ENCODE measurements at regions not wholly inside any gene's neighbourhood (a gene's known extent, or its start where the extent isn't known, plus 50 kb on each side); places are given as distances from the start of the nearest gene placed in this dataset.

DNA sequence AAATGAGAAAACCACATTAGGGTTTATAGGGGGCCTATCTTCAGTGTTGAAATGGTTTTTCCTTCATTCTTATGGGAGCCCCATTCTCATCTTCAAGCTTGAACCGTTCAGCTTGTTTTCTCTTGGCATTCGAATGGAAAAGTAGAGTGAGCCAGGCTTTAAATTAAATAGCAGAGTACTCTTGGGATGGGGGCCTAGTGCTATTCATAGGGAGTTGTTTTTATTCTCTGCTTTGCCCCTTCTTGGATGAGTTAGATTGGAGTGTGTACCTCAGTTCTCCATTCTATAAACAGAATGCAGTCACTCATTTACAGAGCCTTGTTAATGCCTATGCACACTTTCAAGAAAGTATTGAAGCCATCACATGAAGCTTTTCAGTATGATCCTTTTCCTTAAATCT lies 127.9 kb downstream of the FAM170A start:
- TF ChIP-seq GATA2 (IDR thresholded peaks at IDR 0.05; ENCODE audit: low read depth, low read length): no peak

DNA sequence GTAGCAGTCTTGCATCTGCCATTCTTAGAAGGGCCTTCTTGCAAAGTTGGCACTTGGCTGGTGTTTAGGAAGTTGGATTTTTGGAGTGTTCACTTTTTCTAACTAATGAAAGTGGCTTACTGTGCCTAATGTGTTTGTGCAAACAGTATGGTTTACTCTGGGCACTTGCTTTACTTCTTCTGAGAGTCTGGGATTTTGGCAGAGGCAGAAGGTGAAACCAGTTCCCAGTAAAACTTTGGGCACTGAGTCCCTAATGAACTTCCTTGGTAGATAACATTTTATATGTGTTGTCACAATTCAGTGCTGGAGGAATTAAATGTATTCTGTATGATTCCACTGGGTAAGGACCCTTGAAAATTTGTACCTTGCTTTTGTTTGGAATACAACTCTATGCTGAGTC lies 155.7 kb downstream of the FAM170A start:
- TF ChIP-seq GATA2 (IDR thresholded peaks at IDR 0.05; ENCODE audit: low read depth, low read length) (no peak), GATA3 (IDR thresholded peaks at IDR 0.05; ENCODE audit: low read depth, low read length) (no peak)

DNA sequence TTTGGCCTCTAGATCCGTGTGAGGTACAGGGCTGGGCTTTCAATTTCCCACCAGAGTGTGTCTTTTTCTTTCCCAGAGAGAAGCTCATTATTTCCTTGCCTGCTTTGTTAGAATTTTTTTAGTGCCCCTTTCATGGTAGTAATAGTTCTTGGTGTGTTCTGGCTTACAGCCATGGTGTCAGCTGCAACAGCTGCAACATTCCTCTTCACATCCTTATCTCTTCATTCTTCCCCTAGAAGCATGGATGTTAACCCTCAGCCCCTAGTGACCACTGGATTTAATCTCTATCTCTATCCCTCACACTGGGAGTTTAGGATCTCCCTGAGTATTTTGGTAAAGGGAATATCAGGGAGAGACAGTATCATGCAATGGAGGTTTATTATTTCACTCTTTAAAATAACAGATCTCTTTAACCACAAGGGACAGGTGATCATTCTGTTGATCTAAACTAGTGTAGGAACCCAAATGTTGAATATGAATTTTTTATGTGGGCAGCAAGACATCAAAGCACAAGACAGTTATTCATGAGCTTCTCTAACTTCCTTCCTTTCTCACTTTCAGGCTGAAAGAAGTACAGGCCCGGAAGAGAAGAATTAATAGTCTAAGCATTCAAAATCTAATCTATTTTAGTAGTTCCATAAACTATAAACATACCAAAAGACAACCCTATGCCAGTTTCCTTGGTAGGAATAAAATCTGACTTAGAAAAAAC lies 160.2 kb downstream of the FAM170A start:
- no peak for TF ChIP-seq GATA3 (IDR thresholded peaks at IDR 0.05; ENCODE audit: low read depth, low read length)
- TF ChIP-seq GATA2 (IDR thresholded peaks at IDR 0.05; ENCODE audit: low read depth, low read length): no peak

DNA sequence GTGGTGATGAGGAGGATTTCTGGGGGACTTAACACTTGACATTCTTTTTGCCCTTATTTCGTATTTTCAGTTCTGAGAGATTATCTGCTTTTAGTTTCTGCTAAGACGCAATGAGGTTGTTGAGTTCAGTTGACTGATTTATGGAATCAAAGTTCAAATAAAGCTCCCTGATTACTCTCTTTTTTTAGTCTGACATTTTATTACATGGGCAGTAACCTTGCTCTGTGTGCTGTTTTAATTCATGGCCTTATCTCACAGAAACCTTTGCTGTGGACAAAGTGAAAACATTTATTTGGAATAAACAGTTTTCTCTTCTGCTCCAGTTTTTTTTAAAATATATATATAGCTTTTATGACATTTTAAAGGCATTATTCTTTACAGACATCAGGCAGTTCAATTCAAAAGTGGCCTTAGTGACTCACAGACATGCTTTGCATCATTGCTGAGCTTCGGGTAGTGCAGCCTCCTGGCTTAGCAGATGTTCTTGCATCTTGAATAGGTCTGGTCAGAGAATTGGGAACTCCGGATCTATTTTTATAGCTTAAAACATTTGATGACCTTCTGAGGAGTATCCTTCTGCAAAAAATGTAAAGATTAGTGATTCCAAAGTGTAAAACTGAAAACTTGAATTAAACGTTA lies 162.9 kb downstream of the FAM170A start:
- TF ChIP-seq GATA3 (IDR thresholded peaks at IDR 0.05; ENCODE audit: low read depth, low read length): no peak
- TF ChIP-seq GATA2 (IDR thresholded peaks at IDR 0.05; ENCODE audit: low read depth, low read length): no peak

DNA sequence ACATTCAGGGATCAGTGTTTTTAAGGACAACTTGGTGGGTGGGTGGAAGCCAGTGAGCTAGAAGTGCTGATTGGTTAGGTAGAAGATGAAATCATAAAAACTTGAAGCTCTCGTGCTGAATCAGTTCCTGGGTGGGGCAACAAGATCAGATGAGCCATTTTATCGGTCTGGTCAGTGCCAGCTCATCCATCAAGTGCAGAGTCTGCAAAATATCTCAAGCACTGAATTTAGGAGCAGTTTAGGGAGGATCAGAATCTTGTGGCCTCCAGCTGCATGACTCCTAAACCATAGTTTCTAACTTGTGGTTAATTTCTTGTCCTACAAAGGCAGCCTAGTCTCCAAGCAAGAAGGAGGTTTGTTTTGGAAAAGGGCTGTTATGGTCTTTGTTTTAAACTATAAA lies 166.4 kb downstream of the FAM170A start:
- TF ChIP-seq GATA3 (IDR thresholded peaks at IDR 0.05; ENCODE audit: low read depth, low read length): no peak
- no peak for TF ChIP-seq GATA2 (IDR thresholded peaks at IDR 0.05; ENCODE audit: low read depth, low read length)

DNA sequence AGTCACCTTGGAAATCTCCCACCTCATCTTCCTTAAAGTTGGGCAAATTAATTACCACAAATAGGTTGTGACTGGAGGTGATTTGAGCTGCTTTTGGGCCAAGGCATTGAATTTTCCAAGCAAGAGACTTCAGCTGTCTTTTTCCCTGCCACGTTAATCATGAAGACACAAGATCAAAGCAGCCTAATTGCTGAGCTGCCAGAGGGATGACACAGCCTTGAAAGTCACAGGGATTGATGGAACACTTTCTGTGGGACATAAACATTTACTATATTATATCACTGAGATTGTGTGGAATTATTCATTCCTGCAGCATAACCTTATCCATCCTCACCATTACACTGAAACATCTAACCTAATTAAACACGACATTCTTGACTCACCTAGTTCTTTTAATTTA lies 172.2 kb downstream of the FAM170A start:
- TF ChIP-seq GATA3 (IDR thresholded peaks at IDR 0.05; ENCODE audit: low read depth, low read length) (no peak), GATA2 (IDR thresholded peaks at IDR 0.05; ENCODE audit: low read depth, low read length) (no peak)

DNA sequence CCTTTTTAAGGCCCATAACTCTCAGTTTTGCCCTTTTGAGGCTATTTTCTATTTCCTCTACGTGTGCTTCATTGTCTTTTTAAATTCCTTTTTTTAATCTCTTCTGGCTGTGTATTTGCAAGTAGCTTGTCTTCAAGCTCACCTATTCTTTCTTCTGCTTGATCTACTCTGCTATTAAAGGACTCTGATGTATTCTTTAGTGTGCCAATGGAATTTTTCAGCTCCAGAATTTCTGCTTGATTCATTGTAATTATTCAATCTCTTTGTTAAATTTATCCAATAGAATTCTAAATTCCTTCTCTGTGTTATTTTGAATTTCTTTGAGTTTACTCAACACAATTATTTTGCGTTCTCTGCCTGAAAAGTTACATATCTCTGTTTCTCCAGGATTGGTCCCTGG lies 178.7 kb downstream of the FAM170A start:
- TF ChIP-seq GATA3 (IDR thresholded peaks at IDR 0.05; ENCODE audit: low read depth, low read length) (no peak), GATA2 (IDR thresholded peaks at IDR 0.05; ENCODE audit: low read depth, low read length) (no peak)

DNA sequence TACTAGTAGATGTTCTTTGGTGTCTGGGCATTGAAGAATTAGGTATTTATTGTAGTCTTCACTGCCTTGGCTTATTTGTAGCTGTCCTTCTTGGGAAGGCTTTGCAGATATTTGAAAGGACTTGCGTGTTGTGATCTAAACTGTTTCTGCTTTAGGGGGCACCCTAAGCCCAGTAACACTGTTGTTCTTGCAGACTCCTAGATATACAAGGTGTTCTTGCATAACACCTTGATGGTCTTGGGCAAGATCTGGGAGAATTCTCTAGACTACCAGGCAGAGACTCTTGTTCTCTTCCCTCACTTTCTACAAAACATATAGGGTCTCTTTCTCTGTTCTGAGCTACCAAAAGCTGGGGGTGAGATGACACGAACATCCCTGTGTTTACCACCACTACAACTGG lies 179.1 kb downstream of the FAM170A start:
- no peak for TF ChIP-seq GATA3 (IDR thresholded peaks at IDR 0.05; ENCODE audit: low read depth, low read length)
- no peak for TF ChIP-seq GATA2 (IDR thresholded peaks at IDR 0.05; ENCODE audit: low read depth, low read length)

DNA sequence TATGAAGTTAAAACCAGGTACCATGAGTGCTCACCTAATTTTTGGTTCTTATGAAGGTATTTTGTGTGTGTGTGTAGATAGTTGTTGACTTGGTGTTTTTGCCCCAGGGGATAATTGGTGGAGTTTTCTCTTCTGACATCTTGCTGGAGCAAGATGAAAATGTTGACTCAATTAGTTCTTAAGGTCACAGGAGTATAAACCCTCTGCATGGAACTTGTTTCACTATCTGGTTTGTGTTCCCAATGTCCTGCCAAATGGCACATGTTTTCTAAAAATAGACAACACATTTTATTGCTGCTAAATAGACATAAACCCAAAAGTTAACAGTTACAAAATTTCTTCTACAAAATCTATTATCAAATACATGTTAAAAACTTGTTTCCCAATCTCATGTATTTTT lies 180.9 kb downstream of the FAM170A start:
- TF ChIP-seq GATA2 (IDR thresholded peaks at IDR 0.05; ENCODE audit: low read depth, low read length) (no peak), GATA3 (IDR thresholded peaks at IDR 0.05; ENCODE audit: low read depth, low read length) (no peak)

DNA sequence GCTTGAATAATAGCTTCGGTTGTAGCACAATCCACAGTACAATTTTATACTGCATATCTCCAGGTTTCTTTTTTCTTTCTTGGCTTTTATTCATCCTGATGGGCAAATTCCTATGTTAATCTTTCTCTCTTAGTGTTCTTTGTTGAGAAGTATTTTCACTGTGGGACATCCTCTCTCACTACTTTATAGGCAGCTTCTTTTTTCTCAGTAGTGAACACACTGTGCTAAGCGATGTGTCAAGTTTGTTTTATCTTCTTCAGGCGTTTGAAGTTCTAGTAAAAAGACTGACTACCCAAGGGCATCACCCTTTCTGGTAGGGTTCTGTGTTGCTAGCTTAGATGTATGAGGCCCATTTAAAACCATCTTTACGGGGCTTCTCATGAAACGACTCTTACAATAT lies 182.1 kb downstream of the FAM170A start:
- no peak for TF ChIP-seq GATA3 (IDR thresholded peaks at IDR 0.05; ENCODE audit: low read depth, low read length)
- no peak for TF ChIP-seq GATA2 (IDR thresholded peaks at IDR 0.05; ENCODE audit: low read depth, low read length)

DNA sequence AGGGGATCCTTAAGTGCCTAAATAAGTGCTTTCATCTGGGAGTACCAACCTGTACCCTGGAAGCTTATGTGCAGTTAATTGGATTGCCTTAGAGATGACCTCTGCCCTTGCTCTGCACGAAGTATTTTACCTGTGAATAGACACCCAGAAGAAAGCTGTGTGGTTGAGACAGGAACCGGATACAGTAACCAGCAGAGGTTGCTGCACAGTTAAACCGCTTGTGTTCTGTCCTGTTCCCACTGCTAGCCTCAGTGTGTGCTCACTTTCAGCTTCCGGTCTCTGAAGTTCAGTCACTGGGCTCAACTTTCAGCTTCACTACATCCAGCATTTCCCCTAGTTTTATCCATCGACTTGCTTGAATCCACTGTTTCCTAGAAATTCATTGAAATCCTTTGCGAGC lies 185.3 kb downstream of the FAM170A start:
- TF ChIP-seq GATA3 (IDR thresholded peaks at IDR 0.05; ENCODE audit: low read depth, low read length) (no peak), GATA2 (IDR thresholded peaks at IDR 0.05; ENCODE audit: low read depth, low read length) (no peak)

DNA sequence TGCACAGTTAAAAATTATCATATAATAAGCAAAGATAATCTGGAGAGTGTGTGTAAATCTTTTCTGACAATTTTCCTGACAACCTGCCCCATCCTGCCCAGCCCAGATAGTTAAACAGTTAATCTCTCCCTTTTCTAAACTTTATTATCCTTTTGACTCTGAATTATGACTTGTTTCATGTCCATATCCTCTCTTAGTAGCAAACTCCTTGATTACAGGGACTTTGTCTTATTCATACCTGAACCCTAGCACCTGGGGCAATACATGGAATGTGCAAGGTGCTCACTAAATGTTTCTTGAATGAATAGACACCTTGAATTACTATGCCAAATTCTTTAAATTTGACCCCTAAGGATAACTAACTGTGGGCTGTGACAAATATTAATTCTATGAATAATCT lies 186.7 kb downstream of the FAM170A start:
- TF ChIP-seq GATA2 (IDR thresholded peaks at IDR 0.05; ENCODE audit: low read depth, low read length) (no peak), GATA3 (IDR thresholded peaks at IDR 0.05; ENCODE audit: low read depth, low read length) (no peak)

DNA sequence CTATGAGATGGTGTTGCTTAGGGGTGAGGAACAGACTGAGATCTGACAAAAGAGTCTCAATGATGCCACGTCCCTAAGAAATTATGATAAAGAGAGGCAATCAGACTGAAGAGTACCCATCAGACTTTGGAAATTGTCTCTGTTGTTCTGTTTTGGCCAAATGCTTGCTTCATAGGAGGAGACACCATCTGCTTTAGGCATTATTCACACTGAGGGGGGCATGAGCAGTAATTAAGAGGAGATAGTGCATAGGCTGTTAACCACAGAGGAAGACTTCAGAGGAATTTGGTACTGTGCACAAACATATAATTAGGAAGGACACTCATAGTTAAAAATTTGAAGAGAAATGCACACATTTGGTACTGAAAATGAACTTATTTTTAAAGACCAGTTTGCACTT lies 190.7 kb downstream of the FAM170A start:
- TF ChIP-seq GATA3 (IDR thresholded peaks at IDR 0.05; ENCODE audit: low read depth, low read length) (no peak), GATA2 (IDR thresholded peaks at IDR 0.05; ENCODE audit: low read depth, low read length) (no peak)

DNA sequence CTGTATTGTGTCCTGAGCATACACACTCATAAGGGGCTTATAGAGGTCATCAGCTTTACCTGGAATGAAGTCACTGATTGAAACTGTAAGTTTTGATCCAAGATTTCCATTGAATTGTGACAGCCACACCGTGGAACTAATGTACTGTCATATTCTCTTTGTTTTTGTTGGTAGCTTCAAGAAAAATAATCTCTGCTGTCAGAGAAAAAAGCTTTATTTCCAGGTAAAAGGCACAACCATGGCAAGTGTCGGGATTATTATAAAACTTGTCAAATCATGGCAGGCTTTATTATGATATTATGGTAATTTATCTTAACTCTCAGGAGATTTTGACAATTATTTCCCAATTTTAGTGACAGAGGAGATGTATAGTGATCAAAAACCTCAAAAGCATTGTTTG lies 191.2 kb downstream of the FAM170A start:
- TF ChIP-seq GATA3 (IDR thresholded peaks at IDR 0.05; ENCODE audit: low read depth, low read length): no peak
- no peak for TF ChIP-seq GATA2 (IDR thresholded peaks at IDR 0.05; ENCODE audit: low read depth, low read length)

DNA sequence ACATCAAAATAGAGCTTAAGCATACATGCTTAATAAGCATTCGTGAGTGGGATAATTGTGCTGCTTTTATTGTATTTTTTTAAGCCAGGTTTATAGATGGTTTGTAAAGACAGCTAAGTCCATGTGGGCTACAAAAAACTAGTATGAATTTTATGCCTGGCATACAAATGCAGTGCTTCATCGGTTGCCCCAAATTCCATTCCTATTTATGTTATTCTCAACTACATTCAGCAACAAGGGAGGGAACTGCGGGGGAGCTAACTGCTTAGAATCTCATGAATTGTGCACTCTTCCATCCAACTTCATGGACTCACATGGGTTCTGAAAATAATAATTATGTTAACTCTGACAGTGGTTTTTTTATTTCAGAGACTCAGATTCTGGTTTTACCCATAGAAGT lies 199.2 kb downstream of the FAM170A start:
- TF ChIP-seq GATA3 (IDR thresholded peaks at IDR 0.05; ENCODE audit: low read depth, low read length) (no peak), GATA2 (IDR thresholded peaks at IDR 0.05; ENCODE audit: low read depth, low read length) (no peak)
